Ecto neural progenitor cell (in vitro differentiated cells): ENCODE measurements at regions not wholly inside any gene's neighbourhood (a gene's known extent, or its start where the extent isn't known, plus 50 kb on each side); places are given as distances from the start of the nearest gene placed in this dataset.

ENCODE experiments used
- DNase-seq: peaks from one replicate; pipeline ENCODE4 v3.0.0-alpha.2; 2018; ENCODE audit warnings: low spot score

DNA sequence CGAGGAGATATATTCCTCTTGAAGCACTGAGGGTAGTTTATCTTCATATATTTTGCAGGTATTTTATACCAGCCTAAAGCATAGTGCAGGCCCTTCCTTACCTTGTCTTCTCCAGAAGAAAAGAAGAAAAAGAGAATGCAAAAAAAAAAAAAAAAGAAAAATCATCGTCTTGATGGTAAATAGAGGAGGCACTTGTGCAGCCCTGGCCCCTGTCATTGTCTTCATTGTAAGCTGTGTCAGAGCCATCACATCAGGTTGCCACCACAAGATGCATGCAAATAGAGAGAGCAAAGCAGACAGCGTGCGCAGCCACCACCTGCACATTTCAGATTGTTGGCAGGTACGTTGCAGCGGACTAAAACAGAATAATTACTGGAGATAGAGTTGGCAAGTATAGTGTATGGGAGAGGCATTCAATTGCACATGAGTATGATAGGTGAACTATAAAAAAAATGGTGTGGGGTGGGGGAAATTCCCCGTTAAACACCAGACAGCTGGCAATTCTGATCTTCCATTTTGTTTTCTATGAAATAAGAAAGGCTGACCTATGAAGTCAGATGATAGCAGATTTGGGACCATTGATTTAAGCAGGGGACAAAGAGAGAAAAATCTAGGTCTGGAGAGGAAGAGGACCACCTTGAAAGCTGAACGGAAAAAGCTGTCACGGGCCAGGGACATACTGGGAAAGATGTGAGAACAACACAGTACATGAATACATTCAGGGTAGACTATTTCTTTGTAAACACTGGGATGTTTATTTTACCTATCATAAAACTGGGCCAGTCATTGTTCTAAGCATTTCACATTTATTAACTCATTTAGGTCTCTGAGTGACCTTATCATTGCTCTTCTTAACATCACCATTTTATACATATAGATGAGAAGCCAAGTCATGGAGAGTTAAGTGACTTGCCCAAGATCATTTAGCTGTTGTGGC lies 306.3 kb upstream of the SP8 start:
- no peak for DNase-seq

DNA sequence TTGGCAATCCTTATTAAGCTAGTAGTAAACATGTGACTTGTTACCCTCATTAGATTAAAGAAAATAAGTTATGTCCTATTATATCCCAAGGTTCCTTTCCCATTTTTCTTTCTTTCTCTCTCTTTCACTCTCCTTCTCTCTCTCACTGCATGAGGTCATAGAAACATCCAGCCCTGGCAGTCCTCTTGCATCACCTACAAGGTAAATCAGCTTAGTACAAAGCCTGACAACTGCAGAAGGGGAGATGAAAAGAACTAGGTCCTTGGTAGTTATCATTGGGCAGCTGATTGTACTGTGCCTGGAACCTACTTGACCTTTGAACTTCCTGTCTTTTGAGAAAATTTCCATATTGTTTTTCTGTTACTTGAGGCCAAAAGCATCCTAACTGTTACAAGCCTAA lies 307.9 kb upstream of the SP8 start:
- DNase-seq, result no peak

DNA sequence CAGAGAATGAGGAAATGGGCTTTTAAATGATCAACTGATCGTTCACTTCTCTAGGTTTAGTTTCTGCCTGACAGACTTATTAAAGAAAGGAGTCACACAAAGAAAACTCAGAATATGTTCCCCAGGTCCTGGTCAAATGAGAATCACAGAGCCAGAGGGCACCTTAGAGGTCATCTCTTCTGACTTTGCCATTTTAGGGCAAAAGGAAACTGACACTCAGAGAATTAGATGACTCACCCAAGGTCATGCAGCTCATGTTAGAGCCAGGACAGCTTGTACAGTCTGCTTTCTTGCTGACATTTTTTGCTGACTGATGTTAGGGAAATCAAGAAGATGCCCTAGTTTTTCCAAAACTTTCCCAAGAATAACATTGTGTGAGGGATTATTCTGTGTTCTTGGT lies 312.7 kb upstream of the SP8 start:
- DNase-seq, result no peak

DNA sequence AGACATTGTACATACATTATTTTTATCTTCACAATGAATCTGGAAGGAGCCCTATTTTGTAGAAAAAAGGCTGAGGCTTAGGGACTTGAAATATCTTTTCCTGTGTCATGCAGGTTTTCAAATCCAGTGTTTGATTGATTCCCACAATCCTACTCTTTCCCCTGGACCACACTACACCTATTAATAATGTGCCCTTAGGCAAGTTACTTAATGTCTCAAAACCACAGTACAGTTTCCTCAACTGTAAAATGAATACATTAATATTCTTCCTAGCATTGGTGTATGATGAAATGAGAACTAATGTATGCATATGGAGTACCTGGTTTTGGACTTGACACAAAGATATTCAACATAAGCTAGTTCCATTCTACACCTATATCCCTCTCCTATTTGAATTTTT lies 313.3 kb upstream of the SP8 start:
- no peak for DNase-seq

GRCh38 chr7:21101541-21101940 lies 314.9 kb upstream of the SP8 start:
- no peak for DNase-seq

- DNase-seq, result no peak
These were observed 316.9 kb upstream of the SP8 start for GRCh38 chr7:21103426-21104123.

DNA sequence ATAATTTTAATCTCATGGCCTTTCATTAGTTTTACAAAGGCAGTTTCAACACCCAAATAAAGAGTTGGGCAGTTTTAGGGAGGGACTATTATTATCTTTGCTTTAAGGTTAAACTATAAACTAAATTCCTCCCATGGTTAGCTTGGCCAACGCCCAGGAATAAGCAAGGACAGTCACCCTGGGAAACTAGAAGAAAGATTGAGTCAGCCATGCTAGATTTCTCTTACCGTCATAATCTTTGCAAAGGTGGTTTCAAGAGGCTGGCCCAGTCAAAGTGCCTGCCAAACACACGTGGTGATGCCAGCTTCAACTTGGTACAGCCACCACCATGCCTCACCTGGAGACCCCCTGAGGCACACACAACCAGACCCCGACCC lies 317.4 kb upstream of the SP8 start:
- DNase-seq, result no peak

DNA sequence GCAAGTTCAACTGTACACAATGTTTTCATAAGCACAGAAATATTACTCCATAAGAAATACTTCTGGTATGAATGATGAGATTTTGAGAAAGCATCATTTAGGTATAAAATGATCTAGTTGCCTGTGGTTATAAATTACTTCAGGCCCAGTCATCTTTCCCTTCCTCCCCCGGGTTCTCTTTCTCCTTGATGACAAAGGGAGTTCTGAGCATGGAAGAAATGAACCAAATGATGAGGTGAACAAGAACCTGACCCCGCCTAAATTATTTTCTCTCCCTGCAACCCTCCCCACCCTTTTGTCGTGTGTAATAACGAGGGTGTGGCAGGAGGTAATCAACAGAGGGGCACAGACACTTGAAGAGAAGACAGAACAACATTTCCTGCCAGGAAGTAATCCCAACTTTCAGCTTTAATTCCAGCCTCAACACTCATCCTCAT lies 319.6 kb upstream of the SP8 start:
- DNase-seq, result no peak

GRCh38 chr7:21107101-21107500 lies 320.4 kb upstream of the SP8 start:
- DNase-seq, result no peak

GRCh38 chr7:21108182-21108581 lies 319.7 kb upstream of the SP4 start:
- no peak for DNase-seq

GRCh38 chr7:21113609-21114415 lies 314.1 kb upstream of the SP4 start:
- DNase-seq, result no peak

DNA sequence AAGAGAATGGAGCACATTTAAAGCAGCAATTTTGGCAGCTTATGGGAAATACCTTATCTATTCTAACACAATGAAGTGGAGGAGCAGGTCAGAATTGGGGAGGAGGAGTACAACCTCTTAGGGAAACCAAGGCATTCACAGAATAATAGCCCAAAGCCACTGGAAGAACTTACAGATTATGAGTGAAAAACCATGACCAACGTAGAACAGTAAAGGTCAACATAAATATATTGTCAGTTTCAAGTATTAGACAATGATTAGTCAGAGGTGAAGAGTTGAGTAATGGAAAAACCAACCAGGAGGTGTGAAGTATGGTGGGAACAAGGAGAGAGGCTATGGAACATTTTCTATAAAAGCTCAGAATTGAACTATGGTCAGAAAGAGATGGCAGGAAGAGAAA lies 304.3 kb upstream of the SP4 start:
- DNase-seq, result no peak

GRCh38 chr7:21125297-21125696 lies 302.6 kb upstream of the SP4 start:
- no peak for DNase-seq

DNA sequence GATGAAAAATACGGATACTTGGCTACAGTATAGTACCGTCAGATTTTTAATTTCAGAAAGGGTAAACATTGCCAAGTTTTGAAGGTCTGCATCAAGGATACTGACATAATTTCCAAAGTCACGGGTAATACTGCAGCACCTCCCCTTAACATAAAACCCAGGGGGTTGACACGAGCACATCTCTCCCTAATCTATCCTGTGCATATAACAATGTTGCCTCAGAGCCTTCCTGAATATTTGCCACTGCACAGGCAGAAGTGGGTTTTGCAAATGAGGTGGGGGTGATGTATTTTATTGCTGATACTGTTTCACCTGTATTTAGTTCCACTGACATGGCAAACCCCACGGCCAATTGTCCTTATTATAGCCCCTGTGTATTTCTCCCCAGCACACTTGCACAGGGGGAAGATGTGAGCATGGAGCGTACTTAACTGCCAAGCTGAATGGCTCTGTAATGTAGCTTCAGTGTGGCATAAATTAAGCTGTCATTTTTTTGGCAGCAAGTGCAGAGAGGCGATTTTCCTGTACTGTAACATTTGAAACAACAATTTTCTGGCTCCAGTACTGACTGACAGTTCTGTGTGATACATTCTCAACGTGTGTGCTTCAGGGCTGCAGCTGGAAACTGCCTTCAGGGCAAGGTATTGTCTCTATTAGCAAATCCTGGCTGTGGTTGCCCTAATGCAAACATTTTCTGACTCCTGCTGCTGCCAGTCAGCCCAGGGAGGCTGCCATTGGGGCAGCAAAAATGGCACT lies 299.6 kb upstream of the SP4 start:
- no peak for DNase-seq

- no peak for DNase-seq
These were observed 296.0 kb upstream of the SP4 start for GRCh38 chr7:21131897-21132296.

DNA sequence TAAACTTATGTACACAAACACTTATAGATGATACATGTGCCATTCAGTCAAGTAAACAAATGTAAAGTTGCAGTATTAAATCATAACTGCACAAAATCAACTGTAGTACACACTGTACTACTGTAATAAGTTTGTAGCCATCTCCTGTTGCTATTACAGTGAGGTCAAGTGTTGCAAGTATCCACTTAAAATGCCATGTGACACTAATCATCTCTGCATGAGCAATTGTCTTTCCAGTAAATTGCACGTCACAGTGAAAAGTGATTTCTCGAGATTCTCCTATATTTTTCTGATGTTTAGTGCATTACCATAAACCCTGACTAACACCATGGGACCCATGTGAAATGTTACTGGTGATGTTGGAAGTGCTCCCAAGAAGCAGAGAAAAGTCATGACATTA lies 293.3 kb upstream of the SP4 start:
- no peak for DNase-seq

- no peak for DNase-seq
These were observed 292.4 kb upstream of the SP4 start for GRCh38 chr7:21135437-21135836.

DNA sequence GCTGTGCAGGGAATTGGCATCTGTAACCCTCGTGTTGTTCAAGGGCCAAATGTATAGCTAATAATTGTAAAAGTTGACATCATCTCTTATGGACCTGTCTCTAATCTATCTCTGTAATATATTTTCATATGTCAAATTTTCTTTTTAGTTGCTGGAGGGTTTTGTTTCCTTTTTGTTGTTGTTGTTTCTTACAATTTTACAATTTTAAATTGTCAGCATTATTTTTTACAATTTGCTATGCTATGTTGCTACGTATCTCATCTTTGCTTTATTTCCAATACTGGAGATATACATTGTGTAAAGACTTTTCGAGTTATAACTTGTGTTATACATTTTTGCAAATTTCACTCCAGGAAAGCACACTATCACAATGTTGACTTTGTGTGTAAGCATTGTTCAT lies 290.2 kb upstream of the SP4 start:
- DNase-seq, result no peak

GRCh38 chr7:21140622-21141021 lies 287.3 kb upstream of the SP4 start:
- DNase-seq, result no peak

DNA sequence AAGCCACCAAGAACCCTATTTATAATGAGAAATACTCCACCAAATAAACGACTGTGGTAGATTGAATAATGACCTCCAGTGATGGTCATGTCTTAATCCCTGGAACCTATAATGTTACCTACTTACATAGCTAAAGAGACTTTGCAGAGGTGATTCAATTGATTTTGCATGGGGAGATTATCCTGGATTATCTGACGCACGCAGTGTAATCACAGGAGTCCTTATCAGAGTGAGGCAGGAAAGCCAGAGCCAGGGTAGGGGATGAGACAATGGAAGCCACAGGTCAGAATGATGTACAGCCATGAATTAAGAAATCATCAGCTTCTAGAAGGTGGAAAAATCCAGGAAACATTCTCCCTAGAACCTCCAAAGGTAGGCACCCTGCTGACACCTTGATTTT lies 286.4 kb upstream of the SP4 start:
- no peak for DNase-seq

GRCh38 chr7:21142081-21142480 lies 285.8 kb upstream of the SP4 start:
- DNase-seq, result no peak
